Endothelial cell (in vitro differentiated cells): ENCODE measurements at regions not wholly inside any gene's neighbourhood (a gene's known extent, or its start where the extent isn't known, plus 50 kb on each side); places are given as distances from the start of the nearest gene placed in this dataset.

Source experiments
- DNase-seq: peaks from one replicate; pipeline ENCODE4 v3.0.0; 2021; ENCODE audit warnings: low spot score
- H3K27ac Mint-ChIP-seq: one replicate; pipeline ENCODE4 v1.8.0; 2021; ENCODE audit warnings: mixed read lengths, inconsistent platforms; ENCODE audit not compliant: unreplicated experiment
- H3K27me3 Mint-ChIP-seq: one replicate; pipeline ENCODE4 v1.8.0; 2021; ENCODE audit warnings: mild to moderate bottlenecking, moderate library complexity, mixed read lengths, inconsistent platforms; ENCODE audit not compliant: unreplicated experiment
- H3K36me3 Mint-ChIP-seq: one replicate; pipeline ENCODE4 v1.8.0; 2021; ENCODE audit warnings: mild to moderate bottlenecking, low read depth, mixed read lengths, inconsistent platforms; ENCODE audit not compliant: unreplicated experiment
- H3K4me1 Mint-ChIP-seq: one replicate; pipeline ENCODE4 v1.8.0; 2021; ENCODE audit warnings: mild to moderate bottlenecking, mixed read lengths, inconsistent platforms; ENCODE audit not compliant: unreplicated experiment
- H3K4me3 Mint-ChIP-seq: one replicate; pipeline ENCODE4 v1.8.0; 2021; ENCODE audit warnings: mild to moderate bottlenecking, mixed read lengths, inconsistent platforms; ENCODE audit not compliant: unreplicated experiment
- H3K9me3 Mint-ChIP-seq: one replicate; pipeline ENCODE4 v1.8.0; 2021; ENCODE audit warnings: mixed read lengths, inconsistent platforms; ENCODE audit not compliant: unreplicated experiment
- TF ChIP-seq, protein P1 (sequence below): fragments of 200-600 bp; sonication (generic); IDR thresholded peaks from one replicate; pipeline ENCODE4 v1.5.0; 2021; ENCODE audit warnings: antibody characterized with exemption; ENCODE audit not compliant: unreplicated experiment

DNA sequence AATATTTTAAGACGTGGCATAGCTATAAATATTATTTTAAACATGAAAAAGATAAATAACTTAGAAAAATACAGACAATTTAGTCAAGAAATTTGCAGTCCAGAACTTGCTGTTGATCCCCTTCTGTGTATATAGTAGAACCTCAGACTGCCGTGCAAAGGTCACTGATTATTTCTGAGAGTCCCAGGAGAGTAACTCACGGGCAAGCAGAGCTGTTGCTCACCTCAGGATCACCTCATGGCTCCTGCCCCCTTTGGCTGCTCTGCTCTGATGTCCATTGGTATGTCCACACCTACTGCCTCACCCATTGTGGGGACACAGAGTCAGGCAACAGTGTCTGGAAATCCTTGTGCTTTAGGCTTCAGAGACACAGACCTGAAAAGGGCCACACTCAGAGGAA, 392.9 kb upstream of the CELF4 start:
- no peak overlapping the region for H3K27ac Mint-ChIP-seq
- H3K9me3 Mint-ChIP-seq = no peaks in the 10 kb centered on the region
- TF ChIP-seq, protein P1, sequence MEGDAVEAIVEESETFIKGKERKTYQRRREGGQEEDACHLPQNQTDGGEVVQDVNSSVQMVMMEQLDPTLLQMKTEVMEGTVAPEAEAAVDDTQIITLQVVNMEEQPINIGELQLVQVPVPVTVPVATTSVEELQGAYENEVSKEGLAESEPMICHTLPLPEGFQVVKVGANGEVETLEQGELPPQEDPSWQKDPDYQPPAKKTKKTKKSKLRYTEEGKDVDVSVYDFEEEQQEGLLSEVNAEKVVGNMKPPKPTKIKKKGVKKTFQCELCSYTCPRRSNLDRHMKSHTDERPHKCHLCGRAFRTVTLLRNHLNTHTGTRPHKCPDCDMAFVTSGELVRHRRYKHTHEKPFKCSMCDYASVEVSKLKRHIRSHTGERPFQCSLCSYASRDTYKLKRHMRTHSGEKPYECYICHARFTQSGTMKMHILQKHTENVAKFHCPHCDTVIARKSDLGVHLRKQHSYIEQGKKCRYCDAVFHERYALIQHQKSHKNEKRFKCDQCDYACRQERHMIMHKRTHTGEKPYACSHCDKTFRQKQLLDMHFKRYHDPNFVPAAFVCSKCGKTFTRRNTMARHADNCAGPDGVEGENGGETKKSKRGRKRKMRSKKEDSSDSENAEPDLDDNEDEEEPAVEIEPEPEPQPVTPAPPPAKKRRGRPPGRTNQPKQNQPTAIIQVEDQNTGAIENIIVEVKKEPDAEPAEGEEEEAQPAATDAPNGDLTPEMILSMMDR = no peak
- no peaks in the 10 kb centered on the region for H3K4me1 Mint-ChIP-seq
- no peak overlapping the region for H3K4me3 Mint-ChIP-seq
- no peak for DNase-seq
- no peaks in the 10 kb centered on the region for H3K36me3 Mint-ChIP-seq
- peaks cover 6% of the 10 kb centered on the region for H3K27me3 Mint-ChIP-seq

- H3K27ac Mint-ChIP-seq = no peak overlapping the region
- DNase-seq = no peak
- H3K4me3 Mint-ChIP-seq = no peak overlapping the region
- no peaks in the 10 kb centered on the region for H3K4me1 Mint-ChIP-seq
- H3K36me3 Mint-ChIP-seq = no peaks in the 10 kb centered on the region
- peaks cover 6% of the 10 kb centered on the region for H3K27me3 Mint-ChIP-seq
- no peaks in the 10 kb centered on the region for H3K9me3 Mint-ChIP-seq
- TF ChIP-seq, protein P1 = no peak
These were observed 391.3 kb upstream of the CELF4 start for GRCh38 chr18:37956902-37957301.

DNA sequence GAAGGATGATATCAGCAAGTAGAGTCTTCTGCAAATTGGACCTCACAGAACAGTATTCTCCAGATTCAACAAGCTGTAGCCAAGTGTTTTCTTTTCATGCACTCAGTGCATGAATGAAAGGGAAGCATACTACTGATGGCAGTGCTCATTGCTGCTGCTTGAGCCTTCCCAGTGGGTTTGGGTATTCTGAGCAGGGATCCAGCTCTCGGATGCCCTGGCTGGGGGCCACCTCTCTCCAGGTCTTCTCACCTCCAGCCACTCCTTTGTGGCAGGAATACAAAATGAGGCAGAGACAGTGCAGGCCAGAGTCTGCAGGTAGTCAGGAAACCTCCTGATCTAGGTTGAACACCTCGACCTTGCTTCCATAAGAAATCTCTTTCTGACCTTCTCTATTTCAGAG, 390.4 kb upstream of the CELF4 start:
- DNase-seq = no peak
- Mint-ChIP-seq H3K27ac (no peak overlapping the region), H3K4me3 (no peak overlapping the region), H3K9me3 (no peaks in the 10 kb centered on the region), H3K4me1 (no peaks in the 10 kb centered on the region), H3K27me3 (peaks cover 4% of the 10 kb centered on the region), H3K36me3 (no peaks in the 10 kb centered on the region)
- TF ChIP-seq, protein P1 = no peak

DNA sequence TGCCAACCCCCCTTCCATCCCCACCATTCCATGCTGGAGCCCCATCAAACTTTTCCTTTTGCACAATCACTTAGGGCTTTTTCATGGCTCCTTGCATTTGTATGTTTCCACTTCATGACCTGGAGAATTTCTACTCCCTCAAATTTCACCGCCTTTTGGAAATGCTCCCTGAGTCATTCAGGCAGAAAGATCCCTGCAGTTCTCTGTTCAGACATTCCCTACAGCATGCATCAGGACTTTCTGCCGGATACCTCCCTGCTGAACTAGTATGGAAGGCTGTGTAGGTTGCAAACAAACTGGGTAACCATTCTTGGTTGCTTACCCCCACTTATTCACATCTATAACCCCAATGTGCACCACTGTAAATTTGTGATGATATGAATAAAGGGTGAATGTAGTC, 389.6 kb upstream of the CELF4 start:
- no peaks in the 10 kb centered on the region for H3K36me3 Mint-ChIP-seq
- H3K27me3 Mint-ChIP-seq = no peaks in the 10 kb centered on the region
- no peaks in the 10 kb centered on the region for H3K9me3 Mint-ChIP-seq
- DNase-seq = no peak
- TF ChIP-seq, protein P1 = no peak
- H3K27ac Mint-ChIP-seq = no peak overlapping the region
- no peak overlapping the region for H3K4me3 Mint-ChIP-seq
- no peaks in the 10 kb centered on the region for H3K4me1 Mint-ChIP-seq

- no peak for DNase-seq
- Mint-ChIP-seq H3K36me3 (no peaks in the 10 kb centered on the region), H3K4me3 (no peak overlapping the region), H3K27ac (no peak overlapping the region), H3K27me3 (no peaks in the 10 kb centered on the region), H3K9me3 (no peaks in the 10 kb centered on the region), H3K4me1 (no peaks in the 10 kb centered on the region)
- TF ChIP-seq, protein P1 = no peak
These were observed 388.3 kb upstream of the CELF4 start for GRCh38 chr18:37953876-37954275.
